HUES48 (cell line): ENCODE measurements at regions not wholly inside any gene's neighbourhood (a gene's known extent, or its start where the extent isn't known, plus 50 kb on each side); places are given as distances from the start of the nearest gene placed in this dataset.

Source experiments
- H3K27ac ChIP-seq: one replicate; pipeline ENCODE4 v1.7.0; 2013; ENCODE audit warnings: low read depth, low read length, inconsistent platforms
- H3K27me3 ChIP-seq: 2 replicates; pipeline ENCODE4 v1.6.1; 2013; ENCODE audit warnings: mild to moderate bottlenecking, low read length; ENCODE audit not compliant: control insufficient read depth, insufficient read depth
- H3K36me3 ChIP-seq: 2 replicates; pipeline ENCODE4 v1.6.1; 2013; ENCODE audit warnings: low read length; ENCODE audit not compliant: control insufficient read depth, insufficient read depth
- H3K4me1 ChIP-seq: 2 replicates; pipeline ENCODE4 v1.6.1; 2013; ENCODE audit warnings: mild to moderate bottlenecking, low read length; ENCODE audit not compliant: control insufficient read depth, insufficient read depth
- H3K4me3 ChIP-seq: 2 replicates; pipeline ENCODE4 v1.5.1; 2013; ENCODE audit warnings: mild to moderate bottlenecking, low read depth, low read length
- H3K9ac ChIP-seq: 2 replicates; pipeline ENCODE4 v1.6.1; 2013; ENCODE audit warnings: mild to moderate bottlenecking, low read depth, low read length, moderate library complexity
- H3K9me3 ChIP-seq: 2 replicates; pipeline ENCODE4 v1.6.1; 2013; ENCODE audit warnings: low read length; ENCODE audit not compliant: control insufficient read depth, insufficient read depth

DNA sequence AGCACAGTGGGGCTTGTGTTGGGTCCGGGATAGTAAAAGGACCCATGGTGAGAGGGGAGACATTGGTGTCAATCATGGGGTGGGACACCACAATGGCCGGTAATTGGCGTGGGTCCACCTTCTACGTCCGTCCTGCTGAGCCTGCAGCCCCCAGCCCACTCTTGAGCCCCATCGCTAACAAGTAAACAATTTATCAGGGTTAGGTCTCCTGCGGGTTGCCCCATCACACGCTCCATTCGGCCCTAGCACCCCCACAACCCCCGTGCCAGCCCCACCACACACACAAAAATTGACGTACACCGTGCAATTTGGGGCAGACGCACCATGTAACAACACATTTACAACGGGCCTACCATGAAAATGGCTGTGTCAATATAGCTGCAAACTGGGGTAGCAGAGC lies 86.5 kb upstream of the HTATIP2 start:
- H3K4me1 ChIP-seq, result peaks cover 6% of the 10 kb centered on the region; the same call in 1 of the 2 replicates
- 0 out of 2 replicates have a peak, but pooled peaks cover 5% of the 10 kb centered on the region for H3K27me3 ChIP-seq
- H3K9me3 ChIP-seq, result no peaks in the 10 kb centered on the region
- H3K4me3 ChIP-seq, result no peak overlapping the region
- H3K27ac ChIP-seq, result no peak overlapping the region
- H3K36me3 ChIP-seq, result no peaks in the 10 kb centered on the region
- no peak overlapping the region for H3K9ac ChIP-seq

GRCh38 chr11:20275987-20276965 lies 87.2 kb upstream of the HTATIP2 start:
- Histone ChIP-seq H3K27me3 (0 out of 2 replicates have a peak, but pooled peaks cover 5% of the 10 kb centered on the region), H3K4me1 (peaks cover 6% of the 10 kb centered on the region; the same call in 1 of the 2 replicates), H3K36me3 (no peaks in the 10 kb centered on the region), H3K9me3 (no peaks in the 10 kb centered on the region), H3K9ac (no peak overlapping the region), H3K4me3 (no peak overlapping the region), H3K27ac (no peak overlapping the region)

GRCh38 chr11:20274031-20274430 lies 89.5 kb upstream of the HTATIP2 start:
- Histone ChIP-seq H3K4me3 (no peak overlapping the region), H3K9me3 (no peaks in the 10 kb centered on the region), H3K4me1 (peaks cover 6% of the 10 kb centered on the region; the same call in 1 of the 2 replicates), H3K9ac (no peak overlapping the region), H3K27ac (no peak overlapping the region), H3K36me3 (no peaks in the 10 kb centered on the region), H3K27me3 (no peaks in the 10 kb centered on the region)

DNA sequence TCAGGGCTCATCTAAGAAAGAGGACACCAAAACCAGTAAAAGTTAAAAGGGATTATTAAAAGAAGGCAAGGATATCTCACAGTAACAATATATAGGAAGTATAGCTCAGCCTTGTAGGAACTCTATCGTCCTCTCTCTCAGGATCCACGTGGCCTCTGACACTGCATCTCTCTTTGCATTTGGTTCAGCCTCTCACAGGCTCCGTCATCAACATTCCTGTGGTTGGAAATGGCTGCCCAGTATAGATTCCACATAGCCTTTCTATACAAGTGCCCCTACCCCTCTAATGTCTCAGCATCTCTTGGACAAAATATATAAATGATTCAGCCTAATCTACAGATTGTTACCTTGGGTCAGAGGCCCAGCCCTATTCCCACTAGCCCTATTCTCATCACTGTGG lies 101.3 kb upstream of the DBX1 start:
- Histone ChIP-seq H3K9me3 (no peaks in the 10 kb centered on the region), H3K36me3 (no peaks in the 10 kb centered on the region), H3K4me3 (no peak overlapping the region), H3K4me1 (no peaks in the 10 kb centered on the region), H3K9ac (no peak overlapping the region), H3K27me3 (no peaks in the 10 kb centered on the region), H3K27ac (no peak overlapping the region)

GRCh38 chr11:20260307-20260706 lies 100.0 kb upstream of the DBX1 start:
- H3K9ac ChIP-seq, result no peak overlapping the region
- no peaks in the 10 kb centered on the region for H3K36me3 ChIP-seq

DNA sequence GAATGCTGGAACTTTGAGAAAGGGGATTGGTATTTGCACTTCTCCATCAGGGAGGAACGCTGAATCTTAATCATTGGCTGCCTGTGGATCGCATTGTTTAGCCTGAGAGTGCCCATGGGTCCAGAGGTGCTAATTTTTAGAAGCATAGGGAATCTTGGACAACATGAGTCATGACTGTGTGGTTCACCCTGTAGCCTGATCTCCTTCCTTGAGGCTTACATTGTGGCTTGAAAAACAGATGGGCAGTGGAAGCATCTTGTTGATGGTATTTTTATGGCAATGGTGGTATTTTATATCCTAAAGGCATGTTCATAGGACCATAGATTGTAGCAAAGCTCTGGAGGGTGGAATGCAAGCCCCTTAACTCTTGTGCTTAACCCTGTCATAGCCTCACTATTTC lies 99.2 kb upstream of the DBX1 start:
- Histone ChIP-seq H3K4me1 (no peaks in the 10 kb centered on the region), H3K27me3 (no peaks in the 10 kb centered on the region; the same call in 1 of the 2 replicates), H3K9me3 (no peaks in the 10 kb centered on the region), H3K36me3 (no peaks in the 10 kb centered on the region), H3K9ac (no peak overlapping the region), H3K27ac (no peak overlapping the region), H3K4me3 (no peak overlapping the region)

More at GRCh38 chr11:20260307-20260706, 100.0 kb upstream of the DBX1 start:
- H3K4me3 ChIP-seq, result no peak overlapping the region
- H3K27ac ChIP-seq, result no peak overlapping the region
- H3K4me1 ChIP-seq, result no peaks in the 10 kb centered on the region
- H3K9me3 ChIP-seq, result no peaks in the 10 kb centered on the region
- H3K27me3 ChIP-seq, result no peaks in the 10 kb centered on the region; the same call in 1 of the 2 replicates

- H3K9ac ChIP-seq, result no peak overlapping the region
- H3K27ac ChIP-seq, result no peak overlapping the region
- H3K9me3 ChIP-seq, result no peaks in the 10 kb centered on the region
- no peak overlapping the region for H3K4me3 ChIP-seq
- H3K27me3 ChIP-seq, result no peaks in the 10 kb centered on the region; the same call in 1 of the 2 replicates
- H3K4me1 ChIP-seq, result no peaks in the 10 kb centered on the region
- no peaks in the 10 kb centered on the region for H3K36me3 ChIP-seq
Measured at GRCh38 chr11:20258376-20258895, 98.2 kb upstream of the DBX1 start.

- Histone ChIP-seq H3K36me3 (no peaks in the 10 kb centered on the region), H3K4me3 (no peak overlapping the region), H3K9me3 (no peaks in the 10 kb centered on the region), H3K4me1 (no peaks in the 10 kb centered on the region), H3K27me3 (no peaks in the 10 kb centered on the region; the same call in 1 of the 2 replicates), H3K9ac (no peak overlapping the region), H3K27ac (no peak overlapping the region)
Measured at GRCh38 chr11:20256925-20257324, 96.7 kb upstream of the DBX1 start.

GRCh38 chr11:20253796-20254195 lies 93.5 kb upstream of the DBX1 start:
- H3K36me3 ChIP-seq, result no peaks in the 10 kb centered on the region
- no peak overlapping the region for H3K9ac ChIP-seq
- H3K27me3 ChIP-seq, result peaks cover 10% of the 10 kb centered on the region; the same call in 1 of the 2 replicates
- peaks cover 24% of the 10 kb centered on the region for H3K4me1 ChIP-seq
- no peak overlapping the region for H3K4me3 ChIP-seq
- no peaks in the 10 kb centered on the region for H3K9me3 ChIP-seq
- no peak overlapping the region for H3K27ac ChIP-seq

DNA sequence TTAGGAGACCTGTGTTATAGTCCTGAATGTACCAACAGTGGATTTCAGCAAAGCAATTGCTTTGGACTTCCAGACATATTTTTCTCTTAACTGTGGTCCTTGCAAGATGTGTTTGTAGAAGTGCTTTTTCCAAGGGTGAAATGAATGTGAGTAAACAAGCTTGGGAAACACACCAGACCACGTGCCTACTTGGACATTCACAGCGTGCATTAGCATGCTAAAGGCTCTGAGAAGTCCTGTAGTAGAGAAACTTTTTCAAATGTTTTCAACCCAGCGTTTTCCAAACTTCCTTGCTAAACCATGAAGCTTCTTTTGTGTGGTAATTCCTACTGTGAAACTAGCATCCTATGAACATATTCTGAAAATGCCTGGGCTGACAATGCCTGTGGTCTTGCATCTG lies 91.2 kb upstream of the DBX1 start:
- Histone ChIP-seq H3K36me3 (no peaks in the 10 kb centered on the region), H3K4me3 (no peak overlapping the region), H3K27me3 (peaks cover 18% of the 10 kb centered on the region; the same call in 1 of the 2 replicates), H3K9ac (no peak overlapping the region), H3K27ac (no peak overlapping the region), H3K4me1 (peaks cover 47% of the 10 kb centered on the region), H3K9me3 (no peaks in the 10 kb centered on the region)
